ENCODE measurements at regions not wholly inside any gene's neighbourhood (a gene's known extent, or its start where the extent isn't known, plus 50 kb on each side); places are given as distances from the start of the nearest gene placed in this dataset.

- TF ChIP-seq POGK (CRISPR knock-in tag; conservative IDR thresholded peaks at IDR 0.05) (no peak), NCOA1 (CRISPR knock-in tag; IDR thresholded peaks at IDR 0.05) (no peak), POLR2AphosphoS5 (IDR thresholded peaks at IDR 0.05; ENCODE audit: low read depth, low read length) (no peak), SNRNP70 (IDR thresholded peaks at IDR 0.05; ENCODE audit: low read depth, low read length) (no peak), ZNF792 (CRISPR knock-in tag; IDR thresholded peaks at IDR 0.05) (no peak)
Observed at GRCh38 chr5:167489202-167489601, 802.2 kb upstream of the WWC1 start (continued).

GRCh38 chr5:167503926-167504720, 787.3 kb upstream of the WWC1 start:
- ChIA-PET CTCF (ENCODE audit: low intra/inter-chr PET ratio, low total read pairs) (no interaction called here), POLR2A (no interaction called here)
- Histone ChIP-seq H2AFZ (ENCODE audit: low read length) (no peak overlapping the region), H3K36me3 (replicated peaks in 1 of 2; ENCODE audit: control insufficient read depth in 1 of 2, insufficient read depth in 2 of 2, low read length in 2 of 2) (no peaks in the 10 kb centered on the region), H3K9ac (ENCODE audit: insufficient read depth, low read depth, low read length) (no peak overlapping the region), H3K4me3 (replicated peaks in 1 of 3; ENCODE audit: insufficient read depth in 1 of 3, low read depth in 2 of 3, low read length in 3 of 3) (no peak overlapping the region), H3K27me3 (ENCODE audit: control insufficient read depth in 1 of 2, insufficient read depth in 2 of 2, low read length in 2 of 2) (no peaks in the 10 kb centered on the region; a peak in 1 of 5 replicates), H3K9me3 (ENCODE audit: low read length) (no peaks in the 10 kb centered on the region), H4K20me1 (ENCODE audit: insufficient read depth, low read length) (no peaks in the 10 kb centered on the region), H3K27ac (ENCODE audit: extremely low read length, insufficient read depth, low read length) (no peak overlapping the region), H3K4me1 (ENCODE audit: insufficient read depth, low read length) (no peaks in the 10 kb centered on the region), H3K4me2 (ENCODE audit: low read depth, low read length) (no peak overlapping the region), H3K79me2 (ENCODE audit: insufficient read depth, low read length) (no peaks in the 10 kb centered on the region)
- WGBS (ENCODE audit: low lambda C conversion rate): 20% methylated on average over 5 of the region's 5 CpGs
- intact Hi-C loops (cut with micrococcal nuclease; ENCODE audit: unreplicated experiment): no loop called here
- no TSS peak for BruUV-seq (replicated peaks)
- in situ Hi-C loops (cut with HindIII; ENCODE audit: extremely low pct_ligation_motif_present, low pct_unique_long_range_greater_than_20kb): no loop called here
- no peak for FAIRE-seq
- DNase-seq (ENCODE audit: low spot score): no peak
- ATAC-seq: no peak
- TF ChIP-seq ZNF816 (CRISPR knock-in tag; IDR thresholded peaks at IDR 0.05; ENCODE audit: borderline replicate concordance) (no peak), IKZF5 (CRISPR knock-in tag; IDR thresholded peaks at IDR 0.05) (no peak), PHF5A (CRISPR knock-in tag; IDR thresholded peaks at IDR 0.05; ENCODE audit: low read depth, unreplicated experiment) (no peak), UBTF (CRISPR knock-in tag; IDR thresholded peaks at IDR 0.05) (no peak), ZNF326 (CRISPR knock-in tag; IDR thresholded peaks at IDR 0.05; ENCODE audit: borderline replicate concordance) (no peak), RAD51 (IDR thresholded peaks at IDR 0.05; ENCODE audit: borderline replicate concordance) (no peak), ZSCAN31 (CRISPR knock-in tag; IDR thresholded peaks at IDR 0.05; ENCODE audit: low read depth) (no peak), TFAP4 (IDR thresholded peaks at IDR 0.05; ENCODE audit: borderline replicate concordance, low read depth) (no peak), REXO4 (CRISPR knock-in tag; IDR thresholded peaks at IDR 0.05; ENCODE audit: borderline replicate concordance) (no peak), HOXA9 (CRISPR knock-in tag; IDR thresholded peaks at IDR 0.05; ENCODE audit: borderline replicate concordance) (no peak), NFKB2 (CRISPR knock-in tag; IDR thresholded peaks at IDR 0.05; ENCODE audit: borderline replicate concordance) (no peak)
